HEK293 (cell line): ENCODE measurements at regions not wholly inside any gene's neighbourhood (a gene's known extent, or its start where the extent isn't known, plus 50 kb on each side); places are given as distances from the start of the nearest gene placed in this dataset.

Source experiments
- CTCF ChIP-seq: fragments of 450-650 bp; formaldehyde crosslinking; IDR thresholded peaks from 2 replicates; pipeline ENCODE4 v1.5.1; 2016; ENCODE audit warnings: missing biosample characterization, missing genetic modification characterization
- GLIS1 ChIP-seq: fragments of 450-650 bp; formaldehyde crosslinking; IDR thresholded peaks from 2 replicates; pipeline ENCODE4 v1.5.1; 2016; ENCODE audit warnings: missing biosample characterization, missing genetic modification characterization
- KLF16 ChIP-seq: fragments of 450-650 bp; formaldehyde crosslinking; IDR thresholded peaks from 2 replicates; pipeline ENCODE4 v1.5.1; 2017; ENCODE audit warnings: missing biosample characterization, missing genetic modification characterization
- PATZ1 ChIP-seq: fragments of 450-650 bp; formaldehyde crosslinking; IDR thresholded peaks from 2 replicates; pipeline ENCODE4 v1.5.1; 2016; ENCODE audit warnings: missing biosample characterization, missing genetic modification characterization
- SP2 ChIP-seq: fragments of 450-650 bp; formaldehyde crosslinking; IDR thresholded peaks from 2 replicates; pipeline ENCODE4 v1.5.1; 2016; ENCODE audit warnings: missing biosample characterization, missing genetic modification characterization
- ZBTB20 ChIP-seq: fragments of 450-650 bp; formaldehyde crosslinking; IDR thresholded peaks from 2 replicates; pipeline ENCODE4 v1.5.1; 2016; ENCODE audit warnings: missing biosample characterization, missing genetic modification characterization
- ZBTB26 ChIP-seq: fragments of 450-650 bp; formaldehyde crosslinking; optimal IDR thresholded peaks from 2 replicates; pipeline ENCODE3; 2016; ENCODE audit warnings: missing biosample characterization, mild to moderate bottlenecking, missing genetic modification characterization
- ZNF155 ChIP-seq: fragments of 450-650 bp; formaldehyde crosslinking; IDR thresholded peaks from 2 replicates; pipeline ENCODE4 v1.5.1; 2016; ENCODE audit warnings: missing biosample characterization, missing genetic modification characterization
- ZNF549 ChIP-seq: fragments of 450-650 bp; IDR thresholded peaks from 2 replicates; pipeline ENCODE4 v1.5.1; 2018; ENCODE audit warnings: missing biosample characterization, missing genetic modification characterization, mild to moderate bottlenecking, inconsistent platforms, moderate library complexity
- ZNF747 ChIP-seq: fragments of 450-650 bp; formaldehyde crosslinking; IDR thresholded peaks from 2 replicates; pipeline ENCODE4 v1.5.1; 2016; ENCODE audit warnings: missing biosample characterization, missing genetic modification characterization
- TF ChIP-seq, protein P1 (sequence below): fragments of 450-650 bp; formaldehyde crosslinking; IDR thresholded peaks from 2 replicates; pipeline ENCODE4 v1.5.1; 2016; ENCODE audit warnings: missing biosample characterization, missing genetic modification characterization

GRCh38 chr5:2300861-2301574, 418.3 kb upstream of the IRX4 start:
- TF ChIP-seq ZBTB20, result no peak
- TF ChIP-seq CTCF (tag by site-specific recombination), result no peak
- TF ChIP-seq KLF16 (tag by site-specific recombination), result no peak
- no peak for TF ChIP-seq GLIS1 (tag by site-specific recombination)
- TF ChIP-seq ZNF747 (tag by site-specific recombination), result no peak
- TF ChIP-seq SP2 (tag by site-specific recombination), result no peak
- TF ChIP-seq, protein P1, sequence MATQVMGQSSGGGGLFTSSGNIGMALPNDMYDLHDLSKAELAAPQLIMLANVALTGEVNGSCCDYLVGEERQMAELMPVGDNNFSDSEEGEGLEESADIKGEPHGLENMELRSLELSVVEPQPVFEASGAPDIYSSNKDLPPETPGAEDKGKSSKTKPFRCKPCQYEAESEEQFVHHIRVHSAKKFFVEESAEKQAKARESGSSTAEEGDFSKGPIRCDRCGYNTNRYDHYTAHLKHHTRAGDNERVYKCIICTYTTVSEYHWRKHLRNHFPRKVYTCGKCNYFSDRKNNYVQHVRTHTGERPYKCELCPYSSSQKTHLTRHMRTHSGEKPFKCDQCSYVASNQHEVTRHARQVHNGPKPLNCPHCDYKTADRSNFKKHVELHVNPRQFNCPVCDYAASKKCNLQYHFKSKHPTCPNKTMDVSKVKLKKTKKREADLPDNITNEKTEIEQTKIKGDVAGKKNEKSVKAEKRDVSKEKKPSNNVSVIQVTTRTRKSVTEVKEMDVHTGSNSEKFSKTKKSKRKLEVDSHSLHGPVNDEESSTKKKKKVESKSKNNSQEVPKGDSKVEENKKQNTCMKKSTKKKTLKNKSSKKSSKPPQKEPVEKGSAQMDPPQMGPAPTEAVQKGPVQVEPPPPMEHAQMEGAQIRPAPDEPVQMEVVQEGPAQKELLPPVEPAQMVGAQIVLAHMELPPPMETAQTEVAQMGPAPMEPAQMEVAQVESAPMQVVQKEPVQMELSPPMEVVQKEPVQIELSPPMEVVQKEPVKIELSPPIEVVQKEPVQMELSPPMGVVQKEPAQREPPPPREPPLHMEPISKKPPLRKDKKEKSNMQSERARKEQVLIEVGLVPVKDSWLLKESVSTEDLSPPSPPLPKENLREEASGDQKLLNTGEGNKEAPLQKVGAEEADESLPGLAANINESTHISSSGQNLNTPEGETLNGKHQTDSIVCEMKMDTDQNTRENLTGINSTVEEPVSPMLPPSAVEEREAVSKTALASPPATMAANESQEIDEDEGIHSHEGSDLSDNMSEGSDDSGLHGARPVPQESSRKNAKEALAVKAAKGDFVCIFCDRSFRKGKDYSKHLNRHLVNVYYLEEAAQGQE, result no peak
- no peak for TF ChIP-seq PATZ1
- TF ChIP-seq ZBTB26 (tag by site-specific recombination), result no peak
- TF ChIP-seq ZNF155 (tag by site-specific recombination), result no peak
- TF ChIP-seq ZNF549 (tag by site-specific recombination), result no peak
